IMR-90 (cell line): ENCODE measurements at regions not wholly inside any gene's neighbourhood (a gene's known extent, or its start where the extent isn't known, plus 50 kb on each side); places are given as distances from the start of the nearest gene placed in this dataset.

Experiments used
- CEBPB ChIP-seq: IDR thresholded peaks from 2 replicates; pipeline ENCODE4 v1.6.1; 2012; ENCODE audit warnings: low read depth, low read length, improper control_type of control experiment
- POLR2A ChIP-seq: IDR thresholded peaks from 2 replicates; pipeline ENCODE4 v1.6.1; 2012; ENCODE audit warnings: mild to moderate bottlenecking, low read depth, low read length
- SMC3 ChIP-seq: fragments of 150-350 bp; IDR thresholded peaks from 2 replicates; pipeline ENCODE4 v1.6.1; 2016; ENCODE audit warnings: low read depth, mild to moderate bottlenecking, antibody characterized with exemption, low read length, moderate library complexity
- TF ChIP-seq, protein P1 (sequence below): conservative IDR thresholded peaks from 2 replicates; pipeline ENCODE4 v1.5.1; 2012; ENCODE audit warnings: mild to moderate bottlenecking, low read depth, low read length, improper control_type of control experiment
- TF ChIP-seq, protein P2 (sequence below): fragments of 150-350 bp; IDR thresholded peaks from 2 replicates; pipeline ENCODE4 v1.6.1; 2016; ENCODE audit warnings: low read depth, mild to moderate bottlenecking, low read length, moderate library complexity, borderline replicate concordance

DNA sequence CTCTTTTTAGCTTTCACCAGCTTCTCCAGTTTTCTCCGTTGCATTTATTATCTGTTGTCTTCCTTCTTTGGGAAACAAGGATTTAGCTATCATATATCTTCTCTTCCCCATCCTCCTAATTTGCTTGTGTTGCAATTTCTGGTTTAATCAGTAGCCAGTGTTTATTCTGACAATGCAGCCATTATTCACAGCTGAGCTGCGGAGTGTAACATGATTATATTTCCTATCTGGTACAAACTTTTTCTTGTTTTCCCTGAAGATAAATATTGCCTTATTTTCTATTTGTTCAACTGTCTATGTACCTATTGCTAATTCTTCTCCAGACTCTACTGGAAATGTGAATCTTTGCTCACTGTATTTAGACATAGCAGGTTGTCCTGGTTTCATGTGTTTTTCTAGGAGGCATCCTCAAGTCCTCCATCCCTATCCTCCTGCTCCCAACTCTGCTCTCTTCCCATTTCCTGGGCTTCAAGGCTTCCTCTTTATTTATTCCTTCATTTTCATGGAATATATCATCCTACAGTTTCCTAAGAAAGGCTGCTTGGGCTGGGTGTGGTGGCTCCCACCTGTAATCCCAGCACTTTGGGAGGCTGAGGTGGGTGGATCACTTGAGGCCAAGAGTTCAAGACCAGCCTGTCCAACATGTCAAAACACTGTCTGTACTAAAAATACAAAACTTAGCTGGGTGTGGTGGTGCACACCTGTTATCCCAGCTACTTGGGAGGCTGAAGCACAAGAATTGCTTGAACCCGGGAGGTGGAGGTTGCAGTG is 72.4 kb upstream of the KDM7A start:
- no peak for TF ChIP-seq POLR2A
- TF ChIP-seq, protein P1, sequence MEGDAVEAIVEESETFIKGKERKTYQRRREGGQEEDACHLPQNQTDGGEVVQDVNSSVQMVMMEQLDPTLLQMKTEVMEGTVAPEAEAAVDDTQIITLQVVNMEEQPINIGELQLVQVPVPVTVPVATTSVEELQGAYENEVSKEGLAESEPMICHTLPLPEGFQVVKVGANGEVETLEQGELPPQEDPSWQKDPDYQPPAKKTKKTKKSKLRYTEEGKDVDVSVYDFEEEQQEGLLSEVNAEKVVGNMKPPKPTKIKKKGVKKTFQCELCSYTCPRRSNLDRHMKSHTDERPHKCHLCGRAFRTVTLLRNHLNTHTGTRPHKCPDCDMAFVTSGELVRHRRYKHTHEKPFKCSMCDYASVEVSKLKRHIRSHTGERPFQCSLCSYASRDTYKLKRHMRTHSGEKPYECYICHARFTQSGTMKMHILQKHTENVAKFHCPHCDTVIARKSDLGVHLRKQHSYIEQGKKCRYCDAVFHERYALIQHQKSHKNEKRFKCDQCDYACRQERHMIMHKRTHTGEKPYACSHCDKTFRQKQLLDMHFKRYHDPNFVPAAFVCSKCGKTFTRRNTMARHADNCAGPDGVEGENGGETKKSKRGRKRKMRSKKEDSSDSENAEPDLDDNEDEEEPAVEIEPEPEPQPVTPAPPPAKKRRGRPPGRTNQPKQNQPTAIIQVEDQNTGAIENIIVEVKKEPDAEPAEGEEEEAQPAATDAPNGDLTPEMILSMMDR, result no peak
- TF ChIP-seq, protein P2, sequence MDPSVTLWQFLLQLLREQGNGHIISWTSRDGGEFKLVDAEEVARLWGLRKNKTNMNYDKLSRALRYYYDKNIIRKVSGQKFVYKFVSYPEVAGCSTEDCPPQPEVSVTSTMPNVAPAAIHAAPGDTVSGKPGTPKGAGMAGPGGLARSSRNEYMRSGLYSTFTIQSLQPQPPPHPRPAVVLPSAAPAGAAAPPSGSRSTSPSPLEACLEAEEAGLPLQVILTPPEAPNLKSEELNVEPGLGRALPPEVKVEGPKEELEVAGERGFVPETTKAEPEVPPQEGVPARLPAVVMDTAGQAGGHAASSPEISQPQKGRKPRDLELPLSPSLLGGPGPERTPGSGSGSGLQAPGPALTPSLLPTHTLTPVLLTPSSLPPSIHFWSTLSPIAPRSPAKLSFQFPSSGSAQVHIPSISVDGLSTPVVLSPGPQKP, result no peak
- no peak for TF ChIP-seq CEBPB
- no peak for TF ChIP-seq SMC3
